ENCODE measurements at regions not wholly inside any gene's neighbourhood (a gene's known extent, or its start where the extent isn't known, plus 50 kb on each side); places are given as distances from the start of the nearest gene placed in this dataset.

DNA sequence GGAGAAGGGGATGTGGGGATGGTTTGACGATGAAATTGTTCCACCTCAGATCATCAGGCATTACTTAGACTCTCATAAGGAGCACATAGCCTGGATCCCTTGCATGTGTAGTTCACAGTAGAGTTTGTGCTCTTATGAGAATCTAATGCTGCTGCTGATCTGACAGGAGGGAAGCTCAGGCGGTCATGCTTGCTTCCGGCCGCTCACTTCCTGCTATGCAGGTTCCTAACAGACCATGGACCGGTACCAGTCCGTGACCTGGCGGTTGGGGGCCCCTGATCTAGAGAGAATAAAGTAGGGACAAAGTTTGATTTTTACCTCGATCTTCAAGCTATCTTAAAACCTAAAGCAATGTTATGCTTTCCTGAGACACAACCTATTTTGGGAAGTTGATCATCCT lies 373.8 kb upstream of the ARGLU1 start:
- no peak for TF ChIP-seq CTCF (conservative IDR thresholded peaks at IDR 0.05 in 1 of 2, IDR thresholded peaks at IDR 0.05 in 1 of 2; ENCODE audit: extremely low read depth in 1 of 2, insufficient read depth in 1 of 2, low read depth in 1 of 2, low read length in 2 of 2)
- no peak for TF ChIP-seq EZH2 (IDR thresholded peaks at IDR 0.05; ENCODE audit: borderline replicate concordance, low read length)
